ENCODE measurements at regions not wholly inside any gene's neighbourhood (a gene's known extent, or its start where the extent isn't known, plus 50 kb on each side); places are given as distances from the start of the nearest gene placed in this dataset.

GRCh38 chr10:9274206-9274755 lies 1219.8 kb downstream of the GATA3 start:
- ATAC-seq = no peak
- TF ChIP-seq POU6F1 (CRISPR knock-in tag; IDR thresholded peaks at IDR 0.05; ENCODE audit: borderline replicate concordance, low read depth) (no peak), ZNF70 (CRISPR knock-in tag; IDR thresholded peaks at IDR 0.05) (no peak), GLIS3 (CRISPR knock-in tag; IDR thresholded peaks at IDR 0.05) (no peak), CREB5 (CRISPR knock-in tag; IDR thresholded peaks at IDR 0.05; ENCODE audit: low read depth) (no peak), CSRNP3 (CRISPR knock-in tag; IDR thresholded peaks at IDR 0.05) (no peak), BACH2 (CRISPR knock-in tag; IDR thresholded peaks at IDR 0.05; ENCODE audit: borderline replicate concordance) (no peak), ZNF8 (CRISPR knock-in tag; IDR thresholded peaks at IDR 0.05) (no peak), TCF4 (CRISPR knock-in tag; IDR thresholded peaks at IDR 0.05; ENCODE audit: borderline replicate concordance) (no peak), CSDC2 (CRISPR knock-in tag; IDR thresholded peaks at IDR 0.05) (no peak), ZFP3 (CRISPR knock-in tag; IDR thresholded peaks at IDR 0.05) (no peak), TSHZ2 (CRISPR knock-in tag; IDR thresholded peaks at IDR 0.05) (no peak)

- TF ChIP-seq ZFP3 (CRISPR knock-in tag; IDR thresholded peaks at IDR 0.05) (no peak), ZNF565 (CRISPR knock-in tag; conservative IDR thresholded peaks at IDR 0.05; ENCODE audit: low read depth) (no peak)
- no peak for ATAC-seq
These were observed 1221.4 kb downstream of the GATA3 start for GRCh38 chr10:9275861-9276260.

- peak; percentile 90 for ATAC-seq
- TF ChIP-seq CREB5 (CRISPR knock-in tag; IDR thresholded peaks at IDR 0.05; ENCODE audit: low read depth) (no peak), PATZ1 (CRISPR knock-in tag; IDR thresholded peaks at IDR 0.05; ENCODE audit: borderline replicate concordance) (no peak), ZNF565 (CRISPR knock-in tag; conservative IDR thresholded peaks at IDR 0.05; ENCODE audit: low read depth) (no peak), ZNF70 (CRISPR knock-in tag; IDR thresholded peaks at IDR 0.05) (peak; percentile 85), ZC3H10 (CRISPR knock-in tag; IDR thresholded peaks at IDR 0.05) (no peak), CSDC2 (CRISPR knock-in tag; IDR thresholded peaks at IDR 0.05) (no peak), TCF4 (CRISPR knock-in tag; IDR thresholded peaks at IDR 0.05; ENCODE audit: borderline replicate concordance) (peak; percentile 63; the same call in 1 of the 2 replicates), ZFP3 (CRISPR knock-in tag; IDR thresholded peaks at IDR 0.05) (no peak), BACH2 (CRISPR knock-in tag; IDR thresholded peaks at IDR 0.05; ENCODE audit: borderline replicate concordance) (no peak)
These were observed 1231.2 kb downstream of the GATA3 start for GRCh38 chr10:9285690-9286089.

GRCh38 chr10:9289811-9290210 lies 1235.3 kb downstream of the GATA3 start:
- no peak for TF ChIP-seq ISL1 (CRISPR knock-in tag; IDR thresholded peaks at IDR 0.05)
- TF ChIP-seq TCF4 (CRISPR knock-in tag; IDR thresholded peaks at IDR 0.05; ENCODE audit: borderline replicate concordance) = no peak
- TF ChIP-seq ZNF565 (CRISPR knock-in tag; conservative IDR thresholded peaks at IDR 0.05; ENCODE audit: low read depth) = no peak
- no peak for TF ChIP-seq RARB (CRISPR knock-in tag; IDR thresholded peaks at IDR 0.05)
- TF ChIP-seq OSR1 (CRISPR knock-in tag; IDR thresholded peaks at IDR 0.05) = no peak
- TF ChIP-seq ESRRG (CRISPR knock-in tag; IDR thresholded peaks at IDR 0.05) = no peak
- ATAC-seq = no peak
